MG63 (cell line): ENCODE measurements at regions not wholly inside any gene's neighbourhood (a gene's known extent, or its start where the extent isn't known, plus 50 kb on each side); places are given as distances from the start of the nearest gene placed in this dataset.

Experiments
- DNase-seq: peaks from one replicate; pipeline ENCODE4 v3.0.0-alpha.2; 2020
- H3K27me3 ChIP-seq: fragments of 250-450 bp; sonication (Bioruptor Pico); 2 replicates; pipeline ENCODE4 v1.5.1; 2020; ENCODE audit warnings: mild to moderate bottlenecking, moderate library complexity
- H3K36me3 ChIP-seq: fragments of 250-450 bp; sonication (Bioruptor Pico); 2 replicates; pipeline ENCODE4 v1.5.1; 2020; ENCODE audit warnings: mild to moderate bottlenecking, moderate library complexity
- H3K4me3 ChIP-seq: fragments of 250-450 bp; sonication (Bioruptor Pico); 2 replicates; pipeline ENCODE4 v1.5.1; 2020; ENCODE audit warnings: mild to moderate bottlenecking, moderate library complexity
- H3K9me3 ChIP-seq: fragments of 250-450 bp; sonication (Bioruptor Pico); 2 replicates; pipeline ENCODE4 v1.5.1; 2020; ENCODE audit warnings: mild to moderate bottlenecking, moderate library complexity

DNA sequence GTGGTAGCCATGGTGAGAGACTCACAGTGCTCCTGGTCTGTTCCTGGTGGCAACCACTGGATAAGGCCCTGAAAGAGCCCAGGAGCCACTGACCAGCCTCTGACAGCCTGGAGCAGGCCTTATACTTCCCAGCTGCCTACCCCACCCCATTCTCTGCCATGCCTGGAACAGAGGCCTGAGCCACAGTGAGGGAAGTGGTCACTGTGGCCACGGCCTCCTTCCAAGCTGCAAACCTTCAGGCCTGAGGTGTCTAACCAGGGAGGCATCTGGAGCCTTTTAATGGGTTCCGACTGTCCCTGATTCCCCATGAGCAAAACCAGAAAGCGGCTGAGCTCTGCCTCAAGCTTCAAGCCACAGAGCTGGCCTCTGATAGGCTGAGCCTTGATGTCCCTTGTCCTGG, 113.0 kb upstream of the SIRPA start:
- no peak for DNase-seq
- no peaks in the 10 kb centered on the region for H3K36me3 ChIP-seq
- no peak overlapping the region for H3K4me3 ChIP-seq
- no peaks in the 10 kb centered on the region for H3K27me3 ChIP-seq
- no peaks in the 10 kb centered on the region for H3K9me3 ChIP-seq

DNA sequence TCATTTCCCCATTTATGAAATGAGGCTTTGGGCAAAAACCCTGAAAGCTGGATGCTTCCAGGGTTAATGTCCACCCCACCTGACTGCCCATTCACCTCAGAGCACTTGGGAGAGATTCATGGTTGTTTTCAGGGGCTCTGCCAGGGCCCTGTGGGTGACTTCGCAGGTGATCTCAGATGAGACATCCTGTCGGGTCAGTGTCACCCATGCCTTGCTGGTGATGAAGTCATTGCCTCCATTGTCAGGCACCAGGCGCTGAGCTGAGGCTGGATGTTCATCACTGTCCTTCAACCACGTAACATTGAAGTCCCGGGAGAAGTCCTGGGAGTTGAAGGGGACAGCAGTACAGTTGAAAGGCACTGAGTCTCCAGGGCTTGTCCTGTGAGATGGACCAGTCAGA, 115.6 kb upstream of the SIRPA start:
- Histone ChIP-seq H3K36me3 (no peaks in the 10 kb centered on the region), H3K27me3 (no peaks in the 10 kb centered on the region), H3K9me3 (no peaks in the 10 kb centered on the region), H3K4me3 (no peak overlapping the region)
- no peak for DNase-seq

DNA sequence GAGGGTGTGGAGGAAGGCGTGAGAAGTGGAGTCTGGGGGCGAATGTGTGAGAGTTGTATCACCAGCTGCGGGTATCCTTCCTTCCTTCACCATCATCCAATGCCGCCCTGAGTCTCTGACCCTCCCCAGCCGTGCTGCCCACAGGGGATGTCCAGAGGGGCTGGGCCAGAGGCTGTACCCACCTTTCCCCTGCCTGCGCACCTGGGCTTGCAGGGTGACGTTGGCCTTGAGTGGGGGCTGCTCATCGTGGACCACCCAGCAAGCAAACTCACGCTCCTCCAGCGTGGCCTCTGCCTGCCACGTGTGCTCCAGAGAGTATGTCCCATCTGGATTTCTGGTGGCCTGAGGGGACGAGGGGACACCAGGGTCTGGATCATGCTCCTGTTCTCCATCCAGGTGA, 116.9 kb upstream of the SIRPA start:
- no peak overlapping the region for H3K4me3 ChIP-seq
- no peaks in the 10 kb centered on the region for H3K36me3 ChIP-seq
- H3K27me3 ChIP-seq, result no peaks in the 10 kb centered on the region
- DNase-seq, result no peak
- H3K9me3 ChIP-seq, result no peaks in the 10 kb centered on the region

DNA sequence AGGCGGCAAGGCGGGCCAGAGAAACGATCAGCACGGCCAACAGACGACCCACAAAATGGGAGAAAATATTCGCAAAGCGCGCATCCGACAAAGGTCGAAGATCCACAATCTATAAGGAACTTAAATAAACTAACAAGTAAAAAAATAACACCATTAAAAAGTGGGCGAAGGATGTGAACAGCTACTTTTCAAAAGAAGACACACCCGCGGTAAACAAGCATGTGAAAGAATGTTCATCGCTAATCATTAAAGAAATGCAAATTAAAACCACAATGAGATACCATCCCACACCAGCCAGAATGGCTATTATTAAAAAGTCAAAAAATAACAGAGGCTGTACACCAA, 117.8 kb upstream of the SIRPA start:
- Histone ChIP-seq H3K27me3 (no peaks in the 10 kb centered on the region), H3K9me3 (no peaks in the 10 kb centered on the region), H3K4me3 (peak overlapping the region; percentile 61), H3K36me3 (no peaks in the 10 kb centered on the region)
- DNase-seq, result no peak

DNA sequence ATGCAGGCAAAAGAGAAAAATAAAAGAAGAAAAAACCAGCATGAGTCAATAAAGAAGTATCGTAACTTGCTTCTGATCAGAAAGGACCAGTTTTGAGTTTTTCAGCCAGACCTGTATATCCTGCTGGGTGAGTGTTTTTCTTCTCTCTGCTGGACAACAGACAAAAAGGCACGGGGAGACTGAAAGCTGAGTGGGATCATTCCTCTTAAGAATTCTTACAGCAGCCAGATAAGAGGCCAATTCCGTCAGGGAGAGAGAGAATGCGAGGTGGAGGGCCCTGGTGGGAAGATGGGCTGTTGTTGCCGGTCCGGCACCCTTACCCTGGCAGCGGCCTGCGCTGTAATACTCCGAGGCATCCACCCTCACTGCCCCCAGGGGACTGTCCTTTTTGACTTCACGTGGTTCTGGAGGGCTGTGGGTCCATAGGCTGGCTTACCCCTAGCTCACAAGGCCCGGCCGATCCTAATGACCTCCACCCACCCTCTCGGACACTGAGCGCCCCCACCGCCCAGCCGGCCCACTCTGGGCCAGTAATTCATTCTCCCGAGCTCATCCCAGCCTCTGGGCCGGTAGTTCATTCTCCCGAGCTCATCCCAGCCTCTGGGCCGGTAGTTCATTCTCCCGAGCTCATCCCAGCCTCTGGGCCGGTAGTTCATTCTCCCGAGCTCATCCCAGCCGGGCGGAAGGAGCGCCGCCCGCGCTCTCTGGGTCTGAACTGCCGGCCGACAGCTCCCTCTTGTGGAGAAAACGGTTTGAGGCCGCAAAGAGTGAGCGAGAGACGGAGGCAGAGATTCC, 118.3 kb upstream of the SIRPA start:
- Histone ChIP-seq H3K36me3 (no peaks in the 10 kb centered on the region), H3K4me3 (peak overlapping the region; percentile 61), H3K9me3 (no peaks in the 10 kb centered on the region), H3K27me3 (no peaks in the 10 kb centered on the region)
- DNase-seq, result peak; percentile 75

DNA sequence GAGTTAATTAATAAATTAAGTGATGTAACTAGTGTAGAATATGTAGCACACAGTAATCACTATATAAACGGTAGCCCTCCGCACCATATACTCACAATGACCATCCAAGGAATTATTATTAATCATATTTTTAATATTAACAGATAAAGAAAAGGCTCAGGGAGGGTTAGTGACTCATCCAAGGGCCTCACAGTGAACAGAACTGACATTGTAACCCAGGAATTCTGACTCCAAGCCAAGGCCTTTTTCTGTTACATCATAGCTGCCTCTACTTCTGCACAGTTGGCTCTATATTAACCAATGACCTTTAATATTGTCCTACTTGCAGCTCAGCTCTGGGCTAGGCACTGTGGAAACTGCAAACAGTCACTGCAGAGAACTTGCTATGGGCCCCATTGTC, 117.5 kb upstream of the SIRPG start:
- peak; percentile 17 for DNase-seq
- Histone ChIP-seq H3K9me3 (no peaks in the 10 kb centered on the region), H3K36me3 (no peaks in the 10 kb centered on the region), H3K4me3 (no peak overlapping the region), H3K27me3 (no peaks in the 10 kb centered on the region)

DNA sequence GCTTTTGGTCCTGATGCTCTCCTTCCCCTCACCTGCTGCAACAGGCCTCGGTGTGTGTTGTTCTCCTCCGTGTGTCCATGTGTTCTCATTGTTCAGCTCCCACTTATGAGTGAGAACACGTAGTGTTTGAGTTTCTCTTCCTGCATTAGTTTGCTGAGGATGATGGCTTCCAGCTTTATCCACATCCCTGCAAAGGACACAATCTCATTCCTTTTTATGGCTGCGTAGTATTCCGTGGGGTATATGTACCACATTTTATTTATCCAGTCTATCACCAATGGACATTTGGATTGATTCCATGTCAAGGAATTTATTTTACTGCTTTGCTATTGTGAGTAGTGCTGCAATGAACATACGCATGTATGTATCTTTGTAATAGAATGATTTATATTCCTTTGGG, 116.9 kb upstream of the SIRPG start:
- H3K4me3 ChIP-seq, result no peak overlapping the region
- no peaks in the 10 kb centered on the region for H3K36me3 ChIP-seq
- H3K9me3 ChIP-seq, result no peaks in the 10 kb centered on the region
- no peak for DNase-seq
- no peaks in the 10 kb centered on the region for H3K27me3 ChIP-seq

DNA sequence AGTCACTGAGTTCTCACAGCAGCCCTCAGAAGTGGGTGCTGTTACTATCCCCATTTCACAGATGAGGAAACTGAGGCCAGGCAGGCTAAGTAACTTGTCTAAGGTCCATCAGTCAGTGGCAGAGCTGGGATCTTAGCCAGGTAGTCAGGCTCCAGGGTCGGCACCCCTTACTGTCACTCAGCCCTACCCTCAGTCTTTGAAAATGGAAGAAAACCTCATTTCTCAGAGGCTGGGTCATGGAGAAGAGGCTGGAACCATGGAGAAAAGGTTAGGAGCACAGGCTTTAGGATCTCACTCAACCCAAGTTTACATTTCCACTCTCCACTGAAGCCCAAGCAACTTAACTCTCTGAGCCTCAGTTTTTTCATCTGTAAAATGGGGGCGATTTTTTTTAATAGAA, 116.2 kb upstream of the SIRPG start:
- H3K36me3 ChIP-seq, result no peaks in the 10 kb centered on the region
- no peak for DNase-seq
- no peak overlapping the region for H3K4me3 ChIP-seq
- H3K27me3 ChIP-seq, result no peaks in the 10 kb centered on the region
- H3K9me3 ChIP-seq, result no peaks in the 10 kb centered on the region

DNA sequence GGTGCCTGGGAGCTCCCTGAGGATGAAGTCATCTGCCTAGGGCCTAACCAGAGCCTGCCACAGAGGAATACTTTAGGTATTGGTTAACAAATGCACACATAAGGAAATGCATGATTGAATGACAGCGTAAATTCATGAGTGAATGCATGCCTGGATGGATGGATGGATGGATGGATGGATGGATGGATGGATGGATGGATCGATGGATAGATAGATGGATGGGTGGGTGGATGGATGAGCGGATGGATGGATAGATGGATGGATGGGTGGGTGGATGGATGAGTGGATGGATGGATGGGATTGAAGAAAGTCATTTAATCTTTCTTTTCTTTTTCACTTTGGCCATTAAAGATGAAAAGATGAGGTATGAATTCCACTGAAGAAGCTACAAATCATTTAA, 111.9 kb upstream of the SIRPG start:
- no peaks in the 10 kb centered on the region for H3K27me3 ChIP-seq
- H3K9me3 ChIP-seq, result no peaks in the 10 kb centered on the region
- no peak overlapping the region for H3K4me3 ChIP-seq
- DNase-seq, result no peak
- H3K36me3 ChIP-seq, result no peaks in the 10 kb centered on the region

DNA sequence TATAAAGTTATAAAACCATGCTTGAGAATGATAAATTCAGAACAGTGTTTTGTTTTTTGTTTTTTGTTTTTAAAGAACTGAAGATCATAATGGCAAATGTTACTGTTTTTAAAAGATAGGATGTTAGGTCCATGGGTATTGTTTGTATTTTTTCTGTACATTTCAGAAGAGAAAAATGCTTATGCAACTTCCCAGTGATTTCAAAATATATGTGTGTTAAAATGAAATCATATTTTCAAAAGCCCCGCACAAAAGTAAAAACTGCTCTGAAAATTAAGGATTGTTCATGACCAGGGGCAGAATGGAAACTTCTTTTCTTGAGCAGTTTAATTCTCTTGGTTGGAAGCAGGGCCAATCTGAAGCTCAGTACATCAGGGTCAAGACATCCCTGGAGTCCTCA, 109.2 kb upstream of the SIRPG start:
- Histone ChIP-seq H3K9me3 (no peaks in the 10 kb centered on the region), H3K27me3 (no peaks in the 10 kb centered on the region), H3K4me3 (no peak overlapping the region), H3K36me3 (no peaks in the 10 kb centered on the region)
- DNase-seq, result no peak

DNA sequence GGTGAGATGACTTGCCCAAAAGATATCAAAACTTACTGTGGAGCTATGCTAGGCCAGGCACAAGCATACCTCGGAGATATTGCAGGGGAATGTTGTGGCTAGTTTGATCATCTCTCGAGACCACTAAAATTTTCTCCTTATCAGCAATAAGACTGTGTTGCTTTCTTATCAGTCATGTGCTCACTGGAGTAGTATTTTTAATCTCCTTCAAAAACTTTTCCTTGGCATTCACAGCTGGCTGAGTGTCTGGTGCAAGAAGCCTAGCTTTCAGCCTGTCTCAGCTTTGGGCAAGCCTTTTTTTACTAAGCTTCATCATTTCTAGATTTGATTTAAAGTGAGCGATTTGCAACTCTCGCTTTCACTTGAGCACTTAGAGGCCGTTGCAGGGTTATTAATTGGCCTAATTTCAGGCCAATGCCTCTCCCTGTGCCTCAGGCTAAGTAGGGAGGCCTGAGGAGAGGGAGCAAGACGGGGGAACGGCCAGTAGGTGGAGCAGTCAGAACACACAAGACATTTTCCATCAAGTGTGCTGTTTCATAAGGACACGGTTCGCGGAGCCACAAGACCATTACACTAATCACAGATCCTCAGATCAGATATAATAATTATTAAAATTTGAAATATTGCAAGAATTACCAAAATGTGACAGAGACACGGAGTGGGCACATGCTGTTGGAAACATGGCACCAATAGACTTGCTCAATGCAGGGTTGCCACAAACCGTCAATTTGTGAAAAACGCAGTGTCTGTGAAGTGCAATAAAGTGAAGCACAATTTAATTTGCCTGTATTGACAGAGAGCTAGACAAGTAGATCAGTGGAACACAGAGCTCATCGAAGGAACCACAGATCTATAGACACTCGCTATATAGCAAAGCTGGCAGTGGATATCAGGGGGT, 106.8 kb upstream of the SIRPG start:
- DNase-seq, result peak; percentile 53
- H3K36me3 ChIP-seq, result no peaks in the 10 kb centered on the region
- no peaks in the 10 kb centered on the region for H3K9me3 ChIP-seq
- H3K4me3 ChIP-seq, result no peak overlapping the region
- no peaks in the 10 kb centered on the region for H3K27me3 ChIP-seq

DNA sequence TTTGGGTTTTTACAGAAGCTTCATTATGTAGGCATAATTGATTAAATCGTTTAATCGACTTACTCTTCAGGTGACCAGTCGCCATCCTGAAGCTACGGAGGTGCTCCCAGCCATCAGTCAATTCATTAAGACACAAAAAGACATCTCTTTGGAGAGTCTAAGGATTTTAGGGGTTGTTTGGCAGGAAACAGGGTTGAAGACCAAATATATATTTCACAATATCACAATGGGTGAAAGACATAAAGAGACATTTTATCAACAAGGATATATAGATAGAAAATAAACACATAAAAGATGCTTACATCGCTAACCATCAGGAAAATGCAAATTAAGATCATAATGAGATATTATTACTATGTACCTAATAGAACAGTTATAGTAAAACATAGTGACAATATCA, 104.0 kb upstream of the SIRPG start:
- Histone ChIP-seq H3K4me3 (no peak overlapping the region), H3K36me3 (no peaks in the 10 kb centered on the region), H3K9me3 (no peaks in the 10 kb centered on the region), H3K27me3 (no peaks in the 10 kb centered on the region)
- no peak for DNase-seq

DNA sequence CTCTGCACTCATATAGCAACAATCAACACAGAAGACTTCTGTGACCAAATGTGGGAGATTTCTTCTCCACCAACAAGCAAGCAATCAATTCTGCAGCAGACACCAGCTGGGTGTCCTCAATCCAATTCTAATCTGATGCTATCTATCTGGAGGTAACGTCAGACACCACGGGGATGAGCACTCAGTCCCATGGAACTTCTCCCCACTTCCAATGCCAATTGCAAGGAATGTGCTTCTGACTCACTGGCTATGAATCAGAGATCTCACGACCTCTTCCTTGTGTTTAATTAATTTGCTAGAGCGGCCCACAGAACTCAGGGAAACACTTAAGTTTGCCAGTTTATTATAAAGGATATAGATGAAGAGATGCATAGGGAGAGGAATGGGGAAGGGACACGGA, 103.5 kb upstream of the SIRPG start:
- H3K4me3 ChIP-seq, result no peak overlapping the region
- H3K36me3 ChIP-seq, result no peaks in the 10 kb centered on the region
- H3K27me3 ChIP-seq, result no peaks in the 10 kb centered on the region
- H3K9me3 ChIP-seq, result no peaks in the 10 kb centered on the region
- peak; percentile 55 for DNase-seq

DNA sequence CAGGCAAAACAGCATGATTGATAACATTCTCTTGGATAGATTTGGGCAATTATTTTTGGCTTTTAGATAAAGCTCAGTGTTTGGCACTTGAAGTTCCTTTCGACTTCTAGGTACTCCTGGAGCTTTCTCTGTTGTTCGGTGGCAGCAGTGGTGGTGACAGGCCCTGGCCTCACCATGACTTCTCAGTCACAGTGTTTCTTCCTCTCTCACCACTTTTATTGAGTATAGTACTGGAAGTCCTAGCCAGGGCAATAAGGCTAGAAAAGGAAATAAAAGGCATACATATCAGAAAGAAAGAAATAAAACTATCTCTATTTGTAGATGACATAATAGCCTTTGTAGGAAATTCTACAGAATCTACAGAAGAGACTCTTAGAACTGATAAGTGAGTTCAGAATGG, 101.2 kb upstream of the SIRPG start:
- Histone ChIP-seq H3K4me3 (no peak overlapping the region), H3K27me3 (no peaks in the 10 kb centered on the region), H3K9me3 (no peaks in the 10 kb centered on the region), H3K36me3 (no peaks in the 10 kb centered on the region)
- no peak for DNase-seq

DNA sequence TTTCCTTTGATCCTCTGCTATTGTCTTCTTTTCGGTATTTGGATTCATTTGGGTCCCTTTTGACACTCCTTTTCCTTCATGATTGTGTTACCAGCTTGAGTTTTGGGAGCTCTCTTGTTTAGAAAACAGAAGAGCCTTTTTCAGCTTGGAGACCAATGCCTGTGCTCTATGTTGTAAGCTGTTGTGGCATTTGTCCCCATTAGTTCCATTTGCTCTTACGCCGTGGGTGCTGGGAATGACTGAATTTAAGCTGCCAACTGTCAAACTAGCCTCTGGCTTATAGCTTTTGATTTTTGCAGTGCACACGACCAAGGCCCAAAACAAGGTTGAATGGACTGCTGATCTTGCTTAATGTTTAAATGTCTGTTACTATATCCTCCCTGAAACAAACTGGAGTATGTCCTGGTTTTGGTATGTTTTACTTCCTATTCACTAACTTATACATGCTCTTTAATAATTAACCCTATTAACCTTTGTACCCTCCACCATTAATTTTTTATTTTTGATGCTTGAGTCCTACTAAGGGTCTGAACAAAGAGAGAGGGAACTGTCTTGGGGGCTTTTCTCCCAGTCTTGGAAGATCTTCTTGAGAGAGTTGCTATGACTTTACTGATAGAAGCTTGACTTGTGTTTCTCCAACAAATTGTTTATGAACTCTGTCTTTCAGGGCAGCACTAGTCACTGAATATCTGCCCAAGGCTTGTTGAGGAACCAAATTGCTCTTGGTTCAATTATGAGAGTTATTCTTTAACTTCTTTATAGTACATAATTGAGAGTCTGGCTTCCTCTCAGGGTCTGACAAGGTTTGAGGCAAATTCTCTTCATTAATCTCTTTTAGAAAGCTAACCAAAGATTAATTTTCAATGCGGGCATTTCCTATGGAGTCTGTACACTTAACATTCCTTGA, 100.3 kb upstream of the SIRPG start:
- DNase-seq, result no peak
- no peak overlapping the region for H3K4me3 ChIP-seq
- H3K9me3 ChIP-seq, result no peaks in the 10 kb centered on the region
- no peaks in the 10 kb centered on the region for H3K27me3 ChIP-seq
- H3K36me3 ChIP-seq, result no peaks in the 10 kb centered on the region

DNA sequence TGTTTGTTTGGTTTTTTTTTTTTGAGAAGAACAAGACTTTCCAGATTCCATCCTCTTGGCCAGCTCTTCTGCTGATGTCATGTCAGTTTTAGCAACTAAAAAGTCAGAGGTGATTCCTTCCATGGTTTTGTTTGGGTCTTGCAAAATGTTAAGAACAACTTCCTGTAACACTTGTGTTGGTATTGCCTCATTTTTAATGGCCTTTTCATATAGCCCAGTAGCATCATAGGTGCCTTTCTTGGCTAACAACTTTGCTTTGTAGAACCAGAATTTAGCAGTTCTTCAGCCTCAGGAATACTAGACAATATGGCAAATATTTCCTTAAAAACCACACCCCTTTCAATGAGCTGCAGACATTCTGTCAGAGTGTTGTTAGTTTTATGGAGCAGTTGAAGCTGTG, 99.5 kb upstream of the SIRPG start:
- H3K9me3 ChIP-seq, result no peaks in the 10 kb centered on the region
- H3K36me3 ChIP-seq, result no peaks in the 10 kb centered on the region
- H3K27me3 ChIP-seq, result no peaks in the 10 kb centered on the region
- no peak overlapping the region for H3K4me3 ChIP-seq
- no peak for DNase-seq

DNA sequence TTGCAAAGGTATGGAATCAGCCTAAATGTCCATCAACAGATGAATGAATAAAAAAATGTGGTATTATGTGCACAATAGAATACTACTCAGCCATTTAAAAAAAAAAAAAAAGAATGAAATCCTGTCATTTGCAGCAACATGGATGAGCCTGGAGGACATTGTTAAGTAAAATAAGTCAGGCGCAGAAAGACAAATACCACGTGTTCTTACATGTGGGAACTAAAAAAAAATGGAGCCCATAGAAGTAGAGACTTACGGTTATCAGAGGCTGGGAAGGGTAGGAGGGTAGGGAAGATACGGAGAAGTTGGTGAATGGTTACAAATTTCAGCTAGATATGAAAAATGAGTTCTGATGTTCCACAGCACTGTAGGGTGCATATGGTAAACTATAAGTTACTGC, 97.2 kb upstream of the SIRPG start:
- no peak for DNase-seq
- no peaks in the 10 kb centered on the region for H3K36me3 ChIP-seq
- H3K27me3 ChIP-seq, result no peaks in the 10 kb centered on the region
- no peaks in the 10 kb centered on the region for H3K9me3 ChIP-seq
- no peak overlapping the region for H3K4me3 ChIP-seq
